Lung (tissue), 11 donors: ENCODE measurements at regions not wholly inside any gene's neighbourhood (a gene's known extent, or its start where the extent isn't known, plus 50 kb on each side); places are given as distances from the start of the nearest gene placed in this dataset.

ENCODE experiments used
- ATAC-seq: fragments of 200-7000 bp; cut with Tn5 transposase; one replicate; pipeline ENCODE4 v1.9.1; 2020; ENCODE audit warnings: moderate number of reproducible peaks; ENCODE audit not compliant: insufficient read depth, low FRiP score
- DNase-seq, 3 donors: peaks; one replicate each; pipeline ENCODE4 v3.0.0-alpha.2; 2013 to 2017
- H3K27ac ChIP-seq, 2 donors: one replicate each; pipeline ENCODE4 v1.5.1; 2013; ENCODE audit warnings: mild to moderate bottlenecking in 2 of 2, moderate library complexity in 2 of 2, control low read depth in 1 of 2, inconsistent platforms in 1 of 2, low read depth in 1 of 2, low read length in 1 of 2
- H3K27me3 ChIP-seq, 3 donors: one replicate each; pipeline ENCODE4 v1.5.1; 2013; ENCODE audit warnings: low read length in 2 of 3; ENCODE audit not compliant: control insufficient read depth in 3 of 3, insufficient read depth in 3 of 3
- H3K36me3 ChIP-seq, 4 donors: one replicate each; pipeline ENCODE4 v1.5.1; 2013; ENCODE audit warnings: low read length in 4 of 4, mild to moderate bottlenecking in 1 of 4, moderate library complexity in 1 of 4; ENCODE audit not compliant: control insufficient read depth in 4 of 4, insufficient read depth in 4 of 4
- H3K4me1 ChIP-seq, 5 donors: one replicate each; pipeline ENCODE4 v1.5.1; 2013; ENCODE audit warnings: low read length in 5 of 5, mild to moderate bottlenecking in 2 of 5, moderate library complexity in 1 of 5; ENCODE audit not compliant: control insufficient read depth in 5 of 5, insufficient read depth in 5 of 5
- H3K4me3 ChIP-seq: one replicate; pipeline ENCODE4 v1.5.1; 2013; ENCODE audit warnings: mild to moderate bottlenecking, control low read depth, moderate library complexity
- H3K9ac ChIP-seq, 2 donors: one replicate each; pipeline ENCODE4 v1.5.1; 2013; ENCODE audit warnings: low read length in 2 of 2, control low read depth in 1 of 2; ENCODE audit not compliant: insufficient read depth in 1 of 2
- H3K9me3 ChIP-seq, 4 donors: one replicate each; pipeline ENCODE4 v1.5.1; 2013; ENCODE audit warnings: low read length in 3 of 4, mild to moderate bottlenecking in 1 of 4, moderate library complexity in 1 of 4; ENCODE audit not compliant: control insufficient read depth in 4 of 4, insufficient read depth in 3 of 4
- WGBS, 2 donors: extraction: QIAGEN DNeasy Blood & Tissue Kit; methylation state at CpG; one replicate each; pipeline ENCODE4 v1.1.7; 2013; 5-methylcytosine and 5-hydroxymethylcytosine counted together
- TF ChIP-seq, protein P1 (sequence below): IDR thresholded peaks from 2 replicates; pipeline ENCODE4 v1.5.1; 2012; ENCODE audit warnings: mild to moderate bottlenecking; ENCODE audit errors: control extremely low read depth, extremely low read depth
- donor health status: control.
- donor health status: control.
- donor health status: Bipolar disorder and iron deficiency.
- donor health status: healthy.
- donor health status: DM: yes; HTN: yes; CAD: no.

DNA sequence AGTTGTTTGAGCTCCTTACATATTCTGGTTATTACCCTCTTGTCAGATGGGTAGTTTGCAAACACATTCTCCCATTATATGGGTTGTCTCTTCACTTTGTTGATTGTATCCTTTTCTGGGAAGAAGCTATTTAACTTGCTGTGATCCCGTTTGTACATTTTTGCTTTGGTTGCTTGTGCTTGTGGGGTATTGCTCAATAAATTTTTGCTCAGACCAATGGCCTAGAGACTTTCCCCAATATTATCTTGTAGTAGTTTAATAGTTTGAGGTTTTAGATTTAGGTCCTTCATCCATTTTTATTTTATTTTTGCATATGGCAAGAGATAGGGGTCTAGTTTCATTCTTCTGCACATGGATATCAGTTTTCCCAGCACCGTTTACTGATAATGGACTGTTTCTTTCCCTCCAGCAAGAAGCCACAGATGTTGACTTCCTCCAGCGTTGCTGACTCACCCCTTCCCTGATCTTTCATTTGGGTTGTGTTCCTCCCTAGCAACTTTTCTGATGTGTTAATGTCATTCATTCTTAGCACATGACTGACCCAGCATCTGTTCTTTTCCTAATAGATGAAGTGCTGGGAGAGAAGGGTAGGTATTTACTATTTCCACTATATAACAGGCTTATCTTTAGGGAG is 166.7 kb upstream of the SGO1 start:
- TF ChIP-seq, protein P1, sequence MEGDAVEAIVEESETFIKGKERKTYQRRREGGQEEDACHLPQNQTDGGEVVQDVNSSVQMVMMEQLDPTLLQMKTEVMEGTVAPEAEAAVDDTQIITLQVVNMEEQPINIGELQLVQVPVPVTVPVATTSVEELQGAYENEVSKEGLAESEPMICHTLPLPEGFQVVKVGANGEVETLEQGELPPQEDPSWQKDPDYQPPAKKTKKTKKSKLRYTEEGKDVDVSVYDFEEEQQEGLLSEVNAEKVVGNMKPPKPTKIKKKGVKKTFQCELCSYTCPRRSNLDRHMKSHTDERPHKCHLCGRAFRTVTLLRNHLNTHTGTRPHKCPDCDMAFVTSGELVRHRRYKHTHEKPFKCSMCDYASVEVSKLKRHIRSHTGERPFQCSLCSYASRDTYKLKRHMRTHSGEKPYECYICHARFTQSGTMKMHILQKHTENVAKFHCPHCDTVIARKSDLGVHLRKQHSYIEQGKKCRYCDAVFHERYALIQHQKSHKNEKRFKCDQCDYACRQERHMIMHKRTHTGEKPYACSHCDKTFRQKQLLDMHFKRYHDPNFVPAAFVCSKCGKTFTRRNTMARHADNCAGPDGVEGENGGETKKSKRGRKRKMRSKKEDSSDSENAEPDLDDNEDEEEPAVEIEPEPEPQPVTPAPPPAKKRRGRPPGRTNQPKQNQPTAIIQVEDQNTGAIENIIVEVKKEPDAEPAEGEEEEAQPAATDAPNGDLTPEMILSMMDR: no peak
- WGBS, 2 donors: 45 to 52% methylated on average over 3 of the region's 3 CpGs

GRCh38 chr3:20350449-20350848 is 164.4 kb upstream of the SGO1 start:
- Histone ChIP-seq H3K9ac (no peak overlapping the region), H3K27ac (no peak overlapping the region), H3K4me3 (no peak overlapping the region), H3K4me1 (no peaks in the 10 kb centered on the region), H3K27me3 (no peaks in the 10 kb centered on the region), H3K9me3 (no peaks in the 10 kb centered on the region), H3K36me3 (no peaks in the 10 kb centered on the region)
- TF ChIP-seq, protein P1: no peak
- ATAC-seq: no peak
- DNase-seq: no peak

More for the DNA sequence above, 166.7 kb upstream of the SGO1 start:
- no peaks in the 10 kb centered on the region for H3K9me3 ChIP-seq
- no peak overlapping the region for H3K9ac ChIP-seq
- DNase-seq (no peak), ATAC-seq (no peak)
- H3K4me1 ChIP-seq: no peaks in the 10 kb centered on the region
- H3K27ac ChIP-seq: no peak overlapping the region
- no peak overlapping the region for H3K4me3 ChIP-seq
- no peaks in the 10 kb centered on the region for H3K36me3 ChIP-seq
- no peaks in the 10 kb centered on the region for H3K27me3 ChIP-seq

DNA sequence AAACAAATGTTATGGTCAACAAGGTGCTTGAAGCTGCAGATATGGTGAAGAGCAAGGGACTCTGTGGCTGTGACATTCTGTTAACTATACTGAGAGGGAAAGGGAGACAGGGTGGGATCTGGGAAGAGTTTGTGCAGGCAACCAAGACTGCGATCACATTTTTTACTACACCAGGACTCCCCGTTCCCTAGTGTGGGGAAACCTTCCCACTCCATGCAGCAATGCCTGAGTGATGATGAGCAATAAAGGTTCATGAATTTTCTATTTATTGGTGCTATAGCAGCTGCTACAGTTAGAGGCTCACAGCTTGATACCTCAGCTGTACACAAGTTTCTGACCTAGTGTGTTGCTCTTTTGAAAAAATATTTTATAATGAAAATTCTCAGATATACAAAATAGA is 160.9 kb upstream of the SGO1 start:
- ATAC-seq (no peak), DNase-seq (no peak)
- H3K27me3 ChIP-seq: no peaks in the 10 kb centered on the region
- H3K4me1 ChIP-seq: no peaks in the 10 kb centered on the region
- 94 to 98% methylated on average over 2 of the region's 2 CpGs for WGBS, 2 donors
- TF ChIP-seq, protein P1: no peak
- H3K36me3 ChIP-seq: no peaks in the 10 kb centered on the region
- no peak overlapping the region for H3K27ac ChIP-seq
- no peak overlapping the region for H3K9ac ChIP-seq
- H3K9me3 ChIP-seq: no peaks in the 10 kb centered on the region
- H3K4me3 ChIP-seq: no peak overlapping the region

DNA sequence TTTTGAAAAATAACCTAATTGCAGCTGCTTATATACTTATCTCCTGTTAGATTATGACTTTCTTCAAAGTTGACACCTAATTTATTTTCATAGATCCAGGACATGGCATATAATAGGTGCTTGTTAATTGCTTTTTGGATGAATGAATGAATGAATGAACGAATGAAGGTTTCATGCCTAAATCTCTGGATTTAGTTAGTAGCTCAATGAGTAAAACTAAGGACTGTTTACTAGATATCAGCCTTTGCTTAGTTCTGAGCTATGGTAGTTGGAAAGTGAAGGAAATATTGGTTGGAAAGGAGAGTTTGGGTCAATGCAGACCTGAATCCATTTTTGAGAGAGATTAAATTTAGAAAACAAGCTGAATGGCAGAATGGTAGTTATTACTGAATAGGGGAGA is 160.4 kb upstream of the SGO1 start:
- WGBS, 2 donors: 72 to 77% methylated on average over 1 of the region's 1 CpG
- Histone ChIP-seq H3K9ac (no peak overlapping the region), H3K9me3 (no peaks in the 10 kb centered on the region), H3K4me3 (no peak overlapping the region), H3K27me3 (no peaks in the 10 kb centered on the region), H3K4me1 (no peaks in the 10 kb centered on the region), H3K27ac (no peak overlapping the region), H3K36me3 (no peaks in the 10 kb centered on the region)
- TF ChIP-seq, protein P1: no peak
- DNase-seq (no peak), ATAC-seq (no peak)
